Lung (tissue), 11 donors: ENCODE measurements at regions not wholly inside any gene's neighbourhood (a gene's known extent, or its start where the extent isn't known, plus 50 kb on each side); places are given as distances from the start of the nearest gene placed in this dataset.

ENCODE experiments used
- ATAC-seq: fragments of 200-7000 bp; cut with Tn5 transposase; one replicate; pipeline ENCODE4 v1.9.1; 2020; ENCODE audit warnings: moderate number of reproducible peaks; ENCODE audit not compliant: insufficient read depth, low FRiP score
- DNase-seq, 3 donors: peaks; one replicate each; pipeline ENCODE4 v3.0.0-alpha.2; 2013 to 2017
- H3K27ac ChIP-seq, 2 donors: one replicate each; pipeline ENCODE4 v1.5.1; 2013; ENCODE audit warnings: mild to moderate bottlenecking in 2 of 2, moderate library complexity in 2 of 2, control low read depth in 1 of 2, inconsistent platforms in 1 of 2, low read depth in 1 of 2, low read length in 1 of 2
- H3K27me3 ChIP-seq, 3 donors: one replicate each; pipeline ENCODE4 v1.5.1; 2013; ENCODE audit warnings: low read length in 2 of 3; ENCODE audit not compliant: control insufficient read depth in 3 of 3, insufficient read depth in 3 of 3
- H3K36me3 ChIP-seq, 4 donors: one replicate each; pipeline ENCODE4 v1.5.1; 2013; ENCODE audit warnings: low read length in 4 of 4, mild to moderate bottlenecking in 1 of 4, moderate library complexity in 1 of 4; ENCODE audit not compliant: control insufficient read depth in 4 of 4, insufficient read depth in 4 of 4
- H3K4me1 ChIP-seq, 5 donors: one replicate each; pipeline ENCODE4 v1.5.1; 2013; ENCODE audit warnings: low read length in 5 of 5, mild to moderate bottlenecking in 2 of 5, moderate library complexity in 1 of 5; ENCODE audit not compliant: control insufficient read depth in 5 of 5, insufficient read depth in 5 of 5
- H3K4me3 ChIP-seq: one replicate; pipeline ENCODE4 v1.5.1; 2013; ENCODE audit warnings: mild to moderate bottlenecking, control low read depth, moderate library complexity
- H3K9ac ChIP-seq, 2 donors: one replicate each; pipeline ENCODE4 v1.5.1; 2013; ENCODE audit warnings: low read length in 2 of 2, control low read depth in 1 of 2; ENCODE audit not compliant: insufficient read depth in 1 of 2
- H3K9me3 ChIP-seq, 4 donors: one replicate each; pipeline ENCODE4 v1.5.1; 2013; ENCODE audit warnings: low read length in 3 of 4, mild to moderate bottlenecking in 1 of 4, moderate library complexity in 1 of 4; ENCODE audit not compliant: control insufficient read depth in 4 of 4, insufficient read depth in 3 of 4
- CTCF ChIP-seq: IDR thresholded peaks from 2 replicates; pipeline ENCODE4 v1.5.1; 2012; ENCODE audit warnings: mild to moderate bottlenecking; ENCODE audit errors: control extremely low read depth, extremely low read depth
- WGBS, 2 donors: extraction: QIAGEN DNeasy Blood & Tissue Kit; methylation state at CpG; one replicate each; pipeline ENCODE4 v1.1.7; 2013; 5-methylcytosine and 5-hydroxymethylcytosine counted together
- donor health status: control.
- donor health status: control.
- donor health status: Bipolar disorder and iron deficiency.
- donor health status: healthy.
- donor health status: DM: yes; HTN: yes; CAD: no.

GRCh38 chr9:103680581-103680980 is 413.5 kb upstream of the SMC2 start:
- Histone ChIP-seq H3K36me3 (no peaks in the 10 kb centered on the region), H3K4me1 (no peaks in the 10 kb centered on the region), H3K9me3 (no peaks in the 10 kb centered on the region), H3K4me3 (no peak overlapping the region), H3K9ac (no peak overlapping the region), H3K27me3 (no peaks in the 10 kb centered on the region), H3K27ac (no peak overlapping the region)
- DNase-seq, result no peak
- TF ChIP-seq CTCF, result no peak
- ATAC-seq, result no peak

GRCh38 chr9:103681435-103681834 is 412.7 kb upstream of the SMC2 start:
- WGBS, 2 donors, result 56% methylated on average over 6 of the region's 6 CpGs
- Histone ChIP-seq H3K36me3 (no peaks in the 10 kb centered on the region), H3K27ac (no peak overlapping the region), H3K4me1 (no peaks in the 10 kb centered on the region), H3K9ac (no peak overlapping the region), H3K4me3 (no peak overlapping the region), H3K27me3 (no peaks in the 10 kb centered on the region), H3K9me3 (no peaks in the 10 kb centered on the region)
- DNase-seq, result no peak
- no peak for ATAC-seq
- TF ChIP-seq CTCF, result no peak

- H3K27me3 ChIP-seq, result no peaks in the 10 kb centered on the region
- no peaks in the 10 kb centered on the region for H3K9me3 ChIP-seq
- ATAC-seq (no peak), DNase-seq (no peak)
- no peaks in the 10 kb centered on the region for H3K4me1 ChIP-seq
- no peak overlapping the region for H3K27ac ChIP-seq
- 85 to 90% methylated on average over 3 of the region's 3 CpGs for WGBS, 2 donors
- no peak for TF ChIP-seq CTCF
- no peak overlapping the region for H3K4me3 ChIP-seq
- no peaks in the 10 kb centered on the region for H3K36me3 ChIP-seq
- no peak overlapping the region for H3K9ac ChIP-seq
Measured at GRCh38 chr9:103700195-103700962, 393.7 kb upstream of the SMC2 start.

- Histone ChIP-seq H3K4me1 (no peaks in the 10 kb centered on the region), H3K9ac (no peak overlapping the region), H3K27ac (no peak overlapping the region), H3K36me3 (no peaks in the 10 kb centered on the region), H3K4me3 (no peak overlapping the region), H3K9me3 (no peaks in the 10 kb centered on the region), H3K27me3 (no peaks in the 10 kb centered on the region)
- DNase-seq, result peak in 1 of 3 donors; percentile 1
- TF ChIP-seq CTCF, result no peak
- WGBS, 2 donors, result 58 to 68% methylated on average over 4 of the region's 4 CpGs
- ATAC-seq, result no peak
Measured at GRCh38 chr9:103702572-103702971, 391.5 kb upstream of the SMC2 start.
